Activated naive CD8-positive, alpha-beta T cell (primary cell): ENCODE measurements at regions not wholly inside any gene's neighbourhood (a gene's known extent, or its start where the extent isn't known, plus 50 kb on each side); places are given as distances from the start of the nearest gene placed in this dataset.

ENCODE experiments used
- H3K27ac Mint-ChIP-seq: one replicate; pipeline ENCODE4 v1.8.0; 2021; ENCODE audit warnings: mixed read lengths
- H3K27me3 Mint-ChIP-seq: one replicate; pipeline ENCODE4 v1.8.0; 2021; ENCODE audit warnings: mixed read lengths
- H3K36me3 Mint-ChIP-seq: one replicate; pipeline ENCODE4 v1.8.0; 2021; ENCODE audit warnings: mixed read lengths
- H3K4me1 Mint-ChIP-seq: one replicate; pipeline ENCODE4 v1.8.0; 2021; ENCODE audit warnings: low read depth, mixed read lengths
- H3K4me3 Mint-ChIP-seq: one replicate; pipeline ENCODE4 v1.8.0; 2021; ENCODE audit warnings: mild to moderate bottlenecking, mixed read lengths
- H3K9me3 Mint-ChIP-seq: one replicate; pipeline ENCODE4 v1.8.0; 2021; ENCODE audit warnings: low read depth, mixed read lengths

GRCh38 chr17:72063262-72063661 lies 57.6 kb upstream of the SOX9 start:
- no peak overlapping the region for H3K4me3 Mint-ChIP-seq
- no peak overlapping the region for H3K27ac Mint-ChIP-seq
- H3K36me3 Mint-ChIP-seq = no peaks in the 10 kb centered on the region
- peaks cover 1% of the 10 kb centered on the region for H3K27me3 Mint-ChIP-seq
- H3K9me3 Mint-ChIP-seq = no peaks in the 10 kb centered on the region
- no peaks in the 10 kb centered on the region for H3K4me1 Mint-ChIP-seq

- Mint-ChIP-seq H3K4me1 (no peaks in the 10 kb centered on the region), H3K9me3 (no peaks in the 10 kb centered on the region), H3K36me3 (no peaks in the 10 kb centered on the region), H3K27ac (no peak overlapping the region), H3K4me3 (no peak overlapping the region), H3K27me3 (peaks cover 1% of the 10 kb centered on the region)
Measured at GRCh38 chr17:72063756-72064450, 56.9 kb upstream of the SOX9 start.

GRCh38 chr17:72064606-72065193 lies 56.1 kb upstream of the SOX9 start:
- no peaks in the 10 kb centered on the region for H3K4me1 Mint-ChIP-seq
- H3K27me3 Mint-ChIP-seq = peaks cover 1% of the 10 kb centered on the region
- no peak overlapping the region for H3K27ac Mint-ChIP-seq
- H3K9me3 Mint-ChIP-seq = peaks cover 2% of the 10 kb centered on the region
- no peaks in the 10 kb centered on the region for H3K36me3 Mint-ChIP-seq
- no peak overlapping the region for H3K4me3 Mint-ChIP-seq

- Mint-ChIP-seq H3K4me1 (no peaks in the 10 kb centered on the region), H3K9me3 (peaks cover 2% of the 10 kb centered on the region), H3K27ac (no peak overlapping the region), H3K36me3 (no peaks in the 10 kb centered on the region), H3K27me3 (peaks cover 1% of the 10 kb centered on the region), H3K4me3 (no peak overlapping the region)
Measured at GRCh38 chr17:72065556-72065955, 55.3 kb upstream of the SOX9 start.

- Mint-ChIP-seq H3K4me3 (no peak overlapping the region), H3K27ac (no peak overlapping the region), H3K36me3 (no peaks in the 10 kb centered on the region), H3K27me3 (peaks cover 1% of the 10 kb centered on the region), H3K4me1 (no peaks in the 10 kb centered on the region), H3K9me3 (peaks cover 2% of the 10 kb centered on the region)
Measured at GRCh38 chr17:72068643-72069042, 52.2 kb upstream of the SOX9 start.

- H3K27me3 Mint-ChIP-seq = peaks cover 1% of the 10 kb centered on the region
Measured at GRCh38 chr17:72069586-72070202, 51.1 kb upstream of the SOX9 start.

More at GRCh38 chr17:72069586-72070202, 51.1 kb upstream of the SOX9 start:
- Mint-ChIP-seq H3K9me3 (peaks cover 2% of the 10 kb centered on the region), H3K36me3 (no peaks in the 10 kb centered on the region), H3K4me3 (no peak overlapping the region), H3K4me1 (no peaks in the 10 kb centered on the region), H3K27ac (no peak overlapping the region)
